Stimulated activated CD8-positive, alpha-beta memory T cell treated with anti-CD3 and anti-CD28 coated beads, Interleukin-7, amount 100 ng/mL, for 1 hour (primary cell): ENCODE measurements at regions not wholly inside any gene's neighbourhood (a gene's known extent, or its start where the extent isn't known, plus 50 kb on each side); places are given as distances from the start of the nearest gene placed in this dataset.

ENCODE experiments used
- DNase-seq, 2 donors: peaks; one replicate each; pipeline ENCODE4 v3.0.0-alpha.2; 2020; ENCODE audit warnings: low read depth in 2 of 2

- no peak for DNase-seq
Observed at GRCh38 chr11:109799604-109800003, 293.6 kb upstream of the ZC3H12C start.

- DNase-seq: no peak
Observed at GRCh38 chr11:109804911-109805310, 288.3 kb upstream of the ZC3H12C start.

- no peak for DNase-seq
Observed at GRCh38 chr11:109806205-109806604, 287.0 kb upstream of the ZC3H12C start.

GRCh38 chr11:109808569-109808968 lies 284.6 kb upstream of the ZC3H12C start:
- DNase-seq: no peak

GRCh38 chr11:109814824-109815223 lies 278.4 kb upstream of the ZC3H12C start:
- no peak for DNase-seq

- no peak for DNase-seq
Observed at GRCh38 chr11:109815500-109816150, 277.6 kb upstream of the ZC3H12C start.

GRCh38 chr11:109818290-109818689 lies 274.9 kb upstream of the ZC3H12C start:
- no peak for DNase-seq

GRCh38 chr11:109819410-109819809 lies 273.8 kb upstream of the ZC3H12C start:
- no peak for DNase-seq

- DNase-seq: no peak
Observed at GRCh38 chr11:109821511-109821910, 271.7 kb upstream of the ZC3H12C start.

GRCh38 chr11:109822436-109823102 lies 270.6 kb upstream of the ZC3H12C start:
- no peak for DNase-seq

GRCh38 chr11:109828387-109828786 lies 264.8 kb upstream of the ZC3H12C start:
- DNase-seq: no peak

GRCh38 chr11:109838026-109838425 lies 255.2 kb upstream of the ZC3H12C start:
- DNase-seq: no peak

- DNase-seq: no peak
Observed at GRCh38 chr11:109845437-109845836, 247.8 kb upstream of the ZC3H12C start.

- no peak for DNase-seq
Observed at GRCh38 chr11:109847621-109848020, 245.6 kb upstream of the ZC3H12C start.

- DNase-seq: no peak
Observed at GRCh38 chr11:109849051-109849450, 244.1 kb upstream of the ZC3H12C start.

GRCh38 chr11:109849946-109850345 lies 243.2 kb upstream of the ZC3H12C start:
- no peak for DNase-seq

- no peak for DNase-seq
Observed at GRCh38 chr11:109851780-109852390, 241.3 kb upstream of the ZC3H12C start.

- no peak for DNase-seq
Observed at GRCh38 chr11:109853156-109853776, 239.9 kb upstream of the ZC3H12C start.

GRCh38 chr11:109854731-109855130 lies 238.5 kb upstream of the ZC3H12C start:
- DNase-seq: no peak

- no peak for DNase-seq
Observed at GRCh38 chr11:109856928-109857327, 236.3 kb upstream of the ZC3H12C start.

GRCh38 chr11:109857637-109858036 lies 235.6 kb upstream of the ZC3H12C start:
- DNase-seq: no peak

GRCh38 chr11:109858152-109858551 lies 235.0 kb upstream of the ZC3H12C start:
- no peak for DNase-seq
